ENCODE measurements at regions not wholly inside any gene's neighbourhood (a gene's known extent, or its start where the extent isn't known, plus 50 kb on each side); places are given as distances from the start of the nearest gene placed in this dataset.

DNA sequence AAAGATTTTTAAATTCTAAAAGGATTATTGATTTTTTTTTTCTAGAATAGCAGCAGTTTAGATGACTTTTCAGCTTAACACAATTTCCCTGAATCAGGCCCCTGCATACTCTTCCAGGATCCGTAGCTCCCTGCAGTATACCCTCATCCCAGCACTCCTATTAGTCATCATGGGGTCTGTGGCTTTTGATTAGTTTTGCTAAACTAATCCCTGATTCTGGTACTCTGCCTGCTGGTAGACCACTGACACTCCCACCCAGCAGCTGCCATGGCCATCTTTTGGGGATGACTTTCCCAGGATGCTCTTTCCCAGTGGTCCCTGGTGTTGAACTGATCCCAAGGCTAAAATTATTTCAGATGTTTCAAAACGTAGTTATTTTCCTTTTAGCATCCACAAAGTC is 802.0 kb downstream of the RAPGEF2 start:
- TF ChIP-seq EZH2 (IDR thresholded peaks at IDR 0.05; ENCODE audit: borderline replicate concordance, low read depth, low read length, severe bottlenecking): no peak
- TF ChIP-seq, protein P1, sequence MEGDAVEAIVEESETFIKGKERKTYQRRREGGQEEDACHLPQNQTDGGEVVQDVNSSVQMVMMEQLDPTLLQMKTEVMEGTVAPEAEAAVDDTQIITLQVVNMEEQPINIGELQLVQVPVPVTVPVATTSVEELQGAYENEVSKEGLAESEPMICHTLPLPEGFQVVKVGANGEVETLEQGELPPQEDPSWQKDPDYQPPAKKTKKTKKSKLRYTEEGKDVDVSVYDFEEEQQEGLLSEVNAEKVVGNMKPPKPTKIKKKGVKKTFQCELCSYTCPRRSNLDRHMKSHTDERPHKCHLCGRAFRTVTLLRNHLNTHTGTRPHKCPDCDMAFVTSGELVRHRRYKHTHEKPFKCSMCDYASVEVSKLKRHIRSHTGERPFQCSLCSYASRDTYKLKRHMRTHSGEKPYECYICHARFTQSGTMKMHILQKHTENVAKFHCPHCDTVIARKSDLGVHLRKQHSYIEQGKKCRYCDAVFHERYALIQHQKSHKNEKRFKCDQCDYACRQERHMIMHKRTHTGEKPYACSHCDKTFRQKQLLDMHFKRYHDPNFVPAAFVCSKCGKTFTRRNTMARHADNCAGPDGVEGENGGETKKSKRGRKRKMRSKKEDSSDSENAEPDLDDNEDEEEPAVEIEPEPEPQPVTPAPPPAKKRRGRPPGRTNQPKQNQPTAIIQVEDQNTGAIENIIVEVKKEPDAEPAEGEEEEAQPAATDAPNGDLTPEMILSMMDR (IDR thresholded peaks at IDR 0.05; ENCODE audit: borderline replicate concordance, extremely low read depth, low read length, poor library complexity, severe bottlenecking): no peak
